ENCODE measurements at regions not wholly inside any gene's neighbourhood (a gene's known extent, or its start where the extent isn't known, plus 50 kb on each side); places are given as distances from the start of the nearest gene placed in this dataset.
A peak's percentile ranks its signal among the peaks of the same experiment; 100 is the strongest.

GRCh38 chr10:111732166-111732785 is 451.3 kb downstream of the GPAM start:
- TF ChIP-seq ZNF473 (tag by site-specific recombination; IDR thresholded peaks at IDR 0.05) (no peak), BCL11B (tag by site-specific recombination; IDR thresholded peaks at IDR 0.05; ENCODE audit: low read depth) (no peak), ZBTB49 (tag by site-specific recombination; IDR thresholded peaks at IDR 0.05; ENCODE audit: low read depth) (no peak), ZNF24 (tag by site-specific recombination; IDR thresholded peaks at IDR 0.05) (no peak), EGR2 (tag by site-specific recombination; IDR thresholded peaks at IDR 0.05; ENCODE audit: low read depth) (no peak), ZNF600 (tag by site-specific recombination; IDR thresholded peaks at IDR 0.05) (no peak), TCF7L2 (IDR thresholded peaks at IDR 0.05; ENCODE audit: borderline replicate concordance, low read depth, low read length) (no peak), CTCF (tag by site-specific recombination; IDR thresholded peaks at IDR 0.05) (no peak)
- H3K36me3 ChIP-seq (ENCODE audit: control insufficient read depth in 2 of 2, insufficient read depth in 1 of 2, low read length in 2 of 2): no peaks in the 10 kb centered on the region
- H3K9me3 ChIP-seq (ENCODE audit: control insufficient read depth, insufficient read depth, low read depth, low read length): no peaks in the 10 kb centered on the region
- no peak overlapping the region for H3K27ac ChIP-seq (ENCODE audit: extremely low read depth, low read depth, low read length)
- H3K4me1 ChIP-seq (ENCODE audit: control insufficient read depth, insufficient read depth, low read length): no peaks in the 10 kb centered on the region
- ChIA-PET CTCF (no interaction called here), POLR2A (no interaction called here)
- H3K4me3 ChIP-seq (ENCODE audit: low read depth, low read length): no peak overlapping the region

- POLR2A ChIA-PET: no interaction called here
- Histone ChIP-seq H3K4me1 (ENCODE audit: control insufficient read depth, insufficient read depth, low read length) (no peaks in the 10 kb centered on the region), H3K4me3 (ENCODE audit: low read depth, low read length) (no peak overlapping the region), H3K36me3 (ENCODE audit: control insufficient read depth in 2 of 2, insufficient read depth in 1 of 2, low read length in 2 of 2) (no peaks in the 10 kb centered on the region), H3K9me3 (ENCODE audit: control insufficient read depth, insufficient read depth, low read depth, low read length) (no peaks in the 10 kb centered on the region), H3K27ac (ENCODE audit: extremely low read depth, low read depth, low read length) (no peak overlapping the region)
- no peak for TF ChIP-seq ZNF148 (tag by site-specific recombination; IDR thresholded peaks at IDR 0.05; ENCODE audit: borderline replicate concordance)
- peak; percentile 66 for TF ChIP-seq REST (tag by site-specific recombination; IDR thresholded peaks at IDR 0.05)
- CTCF ChIA-PET: no interaction called here
These were observed 444.3 kb downstream of the GPAM start for GRCh38 chr10:111739125-111739873.

All from HEK293 (cell line).